Heart left ventricle (tissue), 13 donors: ENCODE measurements at regions not wholly inside any gene's neighbourhood (a gene's known extent, or its start where the extent isn't known, plus 50 kb on each side); places are given as distances from the start of the nearest gene placed in this dataset.

Source experiments
- CTCF ChIP-seq, 12 donors: fragments of 200-600 bp; sonication (generic) in 4 of 12; IDR thresholded peaks; one replicate each; pipeline versions ENCODE4 v1.5.0 to v1.8.0; 2018 to 2022; ENCODE audit warnings: antibody characterized with exemption in 12 of 12, mild to moderate bottlenecking in 5 of 12
- POLR2A ChIP-seq, 2 donors: fragments of 450-650 bp; IDR thresholded peaks; one replicate each; pipeline ENCODE4 v1.6.1; 2017; ENCODE audit warnings: antibody characterized with exemption in 2 of 2, mild to moderate bottlenecking in 2 of 2, moderate library complexity in 2 of 2
- donor health status: ischemic (EF 13 %, LVEDD 7.1; RV severe dilation, severe dysfunction).
- donor health status: DM: no; HTN: yes; CAD: no.
- donor health status: DM: no; HTN: no; CAD: no.
- donor health status: ischemic (EF 25% LVEDD 6.9; RV normal size, moderate dysfunction).
- donor health status: ischemic (EF 25% LVEDD 5.7; RV mildly dilated, moderate dysfunction).
- donor health status: ischemic (EF 35%, LVEDD 5.7; RV mildly dilated, moderate dysfunction).
- donor health status: nonischemic (EF 11% LVEDD 7.7; RV severe dilation, severe dysfunction).
- donor health status: DM: yes; HTN: yes; CAD: no.
- donor health status: PGD.
- donor health status: ischemic (EF 29% LVEDD 5.4; RV normal size, mild dysfunction).
- donor health status: nonischemic (EF 23%, LVEDD 6.1; RV moderate dilation, normal function).

- TF ChIP-seq CTCF (IDR thresholded peaks at IDR 0.05) (no peak), POLR2A (IDR thresholded peaks at IDR 0.05) (no peak)
These were observed 717.5 kb upstream of the LRRN3 start for GRCh38 chr7:110373416-110373815.
